IMR-90 (cell line): ENCODE measurements at regions not wholly inside any gene's neighbourhood (a gene's known extent, or its start where the extent isn't known, plus 50 kb on each side); places are given as distances from the start of the nearest gene placed in this dataset. TPM values are rescaled to one million over a fixed set of nuclear protein-coding genes. Genes with fewer than 3 reads are reported as not detected.

Experiments
- ATAC-seq: fragments of 200-7000 bp; cut with Tn5 transposase; 2 replicates; pipeline ENCODE4 v1.9.1; 2020; ENCODE audit warnings: low read depth, mild to moderate bottlenecking, moderate library complexity
- BruUV-seq: library from RNA; stranded (reverse); fragments of 400-500 nt; replicated peaks from 2 replicates; lab custom pipeline; 2021; lab: Mats Ljungman, UMichigan
- CTCF ChIA-PET: fragments of 300-600 bp; formaldehyde crosslinking; extraction: SDS; loops from one replicate; lab custom pipeline; 2021; ENCODE audit warnings: antibody characterized with exemption; lab: Yijun Ruan, JAX
- POLR2A ChIA-PET: fragments of 300-600 bp; sonication (Branson Sonifier 250); formaldehyde crosslinking; loops from one replicate; lab custom pipeline; 2022; ENCODE audit warnings: antibody characterized with exemption; ENCODE audit not compliant: unreplicated experiment; lab: Charles Lee
- DNase-seq: peaks from one replicate; pipeline ENCODE4 v3.0.0; 2013
- H2AFZ ChIP-seq: replicated peaks from 2 replicates; pipeline ENCODE3; 2013; ENCODE audit warnings: low read length, mild to moderate bottlenecking; ENCODE audit not compliant: poor library complexity
- H2AK5ac ChIP-seq: 2 replicates; pipeline ENCODE4 v1.6.1; 2013; ENCODE audit warnings: low read depth, low read length, inconsistent platforms
- H2AK9ac ChIP-seq: replicated peaks from 2 replicates; pipeline ENCODE3; 2013; ENCODE audit warnings: mild to moderate bottlenecking, low read depth, low read length, moderate library complexity; ENCODE audit not compliant: poor library complexity
- H2BK120ac ChIP-seq: 2 replicates; pipeline ENCODE4 v1.6.1; 2013; ENCODE audit warnings: low read depth, low read length, inconsistent platforms
- H2BK15ac ChIP-seq: 3 replicates; pipeline ENCODE4 v1.6.1; 2013; ENCODE audit warnings: low read depth, low read length, inconsistent platforms
- H2BK20ac ChIP-seq: 2 replicates; pipeline ENCODE4 v1.6.1; 2013; ENCODE audit warnings: low read depth, mild to moderate bottlenecking, inconsistent platforms, low read length, moderate library complexity
- H2BK5ac ChIP-seq: 2 replicates; pipeline ENCODE4 v1.6.1; 2013; ENCODE audit warnings: mild to moderate bottlenecking, low read depth, low read length, inconsistent platforms; ENCODE audit not compliant: poor library complexity, severe bottlenecking
- H3K14ac ChIP-seq: replicated peaks from 2 replicates; pipeline ENCODE4 v1.6.1; 2013; ENCODE audit warnings: low read depth, low read length, inconsistent platforms
- H3K18ac ChIP-seq: 2 replicates; pipeline ENCODE4 v1.6.1; 2013; ENCODE audit warnings: low read depth, low read length, control low read depth
- H3K23ac ChIP-seq: 2 replicates; pipeline ENCODE4 v1.6.1; 2013; ENCODE audit warnings: low read depth, low read length, inconsistent platforms
- H3K27ac ChIP-seq: 2 replicates; pipeline ENCODE4 v1.5.1; 2013; ENCODE audit warnings: mild to moderate bottlenecking, control low read depth, low read length; ENCODE audit not compliant: insufficient read depth
- H3K27me3 ChIP-seq: 2 replicates; pipeline ENCODE4 v1.6.1; 2013; ENCODE audit warnings: low read length; ENCODE audit not compliant: control insufficient read depth, insufficient read depth
- H3K36me3 ChIP-seq: 2 replicates; pipeline ENCODE4 v1.6.1; 2013; ENCODE audit warnings: low read length, mixed read lengths; ENCODE audit not compliant: control insufficient read depth, insufficient read depth
- H3K4ac ChIP-seq: 2 replicates; pipeline ENCODE4 v1.6.1; 2013; ENCODE audit warnings: low read depth, low read length, inconsistent platforms
- H3K4me1 ChIP-seq: 2 replicates; pipeline ENCODE4 v1.6.1; 2013; ENCODE audit warnings: low read length, mixed read lengths; ENCODE audit not compliant: control insufficient read depth, insufficient read depth
- H3K4me2 ChIP-seq: 2 replicates; pipeline ENCODE4 v1.6.1; 2013; ENCODE audit warnings: low read depth, mild to moderate bottlenecking, control low read depth, low read length, moderate library complexity
- H3K4me3 ChIP-seq: 2 replicates; pipeline ENCODE4 v1.5.1; 2013; ENCODE audit warnings: low read depth, mild to moderate bottlenecking, control low read depth, low read length, moderate library complexity; ENCODE audit not compliant: insufficient read depth
- H3K56ac ChIP-seq: 2 replicates; pipeline ENCODE4 v1.6.1; 2013; ENCODE audit warnings: low read length, inconsistent platforms; ENCODE audit not compliant: insufficient read depth; ENCODE audit errors: extremely low read depth
- H3K79me1 ChIP-seq, 2 experiments: 2 replicates each; pipeline ENCODE4 v1.6.1; 2013; ENCODE audit warnings: low read length in 2 of 2, inconsistent platforms in 1 of 2, low read depth in 1 of 2
- H3K9ac ChIP-seq: 2 replicates; pipeline ENCODE4 v1.6.1; 2013; ENCODE audit warnings: low read depth, low read length, control low read depth
- H3K9me1 ChIP-seq: 2 replicates; pipeline ENCODE4 v1.6.1; 2013; ENCODE audit warnings: low read length, inconsistent platforms; ENCODE audit not compliant: insufficient read depth
- H3K9me3 ChIP-seq: 2 replicates; pipeline ENCODE4 v1.6.1; 2013; ENCODE audit warnings: low read length; ENCODE audit not compliant: control insufficient read depth, insufficient read depth
- H4K20me1 ChIP-seq: 2 replicates; pipeline ENCODE4 v1.6.1; 2013; ENCODE audit warnings: low read length, inconsistent platforms; ENCODE audit not compliant: insufficient read depth
- H4K5ac ChIP-seq: 2 replicates; pipeline ENCODE4 v1.6.1; 2013; ENCODE audit warnings: mild to moderate bottlenecking, low read depth, low read length, control low read depth
- H4K8ac ChIP-seq, 2 experiments: 2 replicates each; pipeline ENCODE4 v1.6.1; 2013; ENCODE audit warnings: low read depth in 2 of 2, low read length in 2 of 2, control low read depth in 1 of 2, inconsistent platforms in 1 of 2
- H4K91ac ChIP-seq: 2 replicates; pipeline ENCODE4 v1.6.1; 2013; ENCODE audit warnings: low read depth, low read length, inconsistent platforms; ENCODE audit not compliant: insufficient read depth
- RCOR1 ChIP-seq: IDR thresholded peaks from 2 replicates; pipeline ENCODE4 v1.6.1; 2012; ENCODE audit warnings: mild to moderate bottlenecking, low read length, improper control_type of control experiment; ENCODE audit not compliant: insufficient replicate concordance
- WGBS, 2 experiments: methylation state at CpG; one replicate each; pipeline versions ENCODE4 v1.1.5 to v1.1.7; 2013; ENCODE audit warnings: missing lambda C conversion rate in 2 of 2; ENCODE audit not compliant: insufficient read length in 1 of 2; ENCODE audit errors: extremely low coverage in 2 of 2; 5-methylcytosine and 5-hydroxymethylcytosine counted together
- dilution Hi-C: fragments of 300-500 bp; cut with HindIII; formaldehyde crosslinking; loops from one replicate; pipeline ENCODE4 v1.14.3; 2018; ENCODE audit warnings: low sequenced_read_pairs; ENCODE audit not compliant: unreplicated experiment
- in situ Hi-C: fragments of 300-500 bp; cut with MboI; formaldehyde crosslinking; loops from 3 replicates; pipeline ENCODE4 v1.14.3; 2019; ENCODE audit warnings: low sequenced_read_pairs, inconsistent platforms, mixed read lengths
- intact Hi-C: fragments of 100-400 bp; cut with micrococcal nuclease; formaldehyde crosslinking; loops from 2 replicates; pipeline ENCODE4 v1.10.0; 2022
- microRNA-seq, 2 experiments: library from miRNA; stranded (forward) in 1 of 2; unstranded in 1 of 2; fragments of 10-50 nt in 1 of 2; fragments of <30 nt in 1 of 2; gene quantifications in 1 of 2; microRNA quantifications in 1 of 2; one replicate each; pipeline versions ENCODE3 to v1.1.0; 2013 to 2020; ENCODE audit not compliant: insufficient read depth in 1 of 2, insufficient read length in 1 of 2, unreplicated experiment in 1 of 2
- small RNA-seq, 5 experiments: library from RNA; depleted of rRNA; stranded (forward); fragments of <200 nt; gene quantifications; one replicate each; pipeline ENCODE3, GENCODE V24; 2012

DNA sequence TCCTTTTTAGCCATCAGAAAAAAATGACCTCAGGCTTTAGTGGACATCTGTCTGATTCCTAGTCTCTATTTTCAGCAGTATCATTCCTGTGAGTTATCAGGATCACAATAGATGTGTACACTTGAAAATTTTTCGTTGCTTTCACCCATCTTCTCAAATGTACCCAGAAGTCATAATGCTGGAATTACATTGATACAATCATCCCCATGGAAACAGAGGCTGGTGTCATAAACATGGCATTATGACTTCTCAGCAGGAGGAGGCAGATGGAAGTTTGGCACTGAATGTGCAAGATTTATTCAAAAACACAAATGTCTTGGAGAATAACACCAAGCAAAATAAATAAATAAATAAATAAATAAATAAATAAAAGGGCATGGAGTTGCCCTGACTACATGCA lies 292.5 kb downstream of the PHKB start:
- no peak overlapping the region for H2AK9ac ChIP-seq
- no peak overlapping the region for H2AFZ ChIP-seq
- dilution Hi-C loops = no loop called here
- H4K20me1 ChIP-seq = no peaks in the 10 kb centered on the region
- DNase-seq (no peak), ATAC-seq (no peak)
- no peak overlapping the region for H3K18ac ChIP-seq
- H2AK5ac ChIP-seq = no peak overlapping the region
- no peaks in the 10 kb centered on the region for H3K79me1 ChIP-seq
- no peak overlapping the region for H3K9ac ChIP-seq
- no peak overlapping the region for H2BK15ac ChIP-seq
- intact Hi-C loops = no loop called here
- no peaks in the 10 kb centered on the region for H3K36me3 ChIP-seq
- BruUV-seq = no TSS peak
- TF ChIP-seq RCOR1 = no peak
- H4K8ac ChIP-seq = no peak overlapping the region
- H3K4me2 ChIP-seq = no peak overlapping the region
- no peak overlapping the region for H3K14ac ChIP-seq
- no peak overlapping the region for H2BK120ac ChIP-seq
- H2BK20ac ChIP-seq = no peak overlapping the region
- ChIA-PET POLR2A (no interaction called here), CTCF (no interaction called here)
- no peak overlapping the region for H3K23ac ChIP-seq
- H3K27ac ChIP-seq = no peak overlapping the region
- H3K4me1 ChIP-seq = no peaks in the 10 kb centered on the region
- no peak overlapping the region for H2BK5ac ChIP-seq
- no peak overlapping the region for H4K5ac ChIP-seq
- H3K56ac ChIP-seq = no peak overlapping the region
- H4K91ac ChIP-seq = no peak overlapping the region
- H3K4me3 ChIP-seq = no peak overlapping the region
- in situ Hi-C loops = no loop called here
- no peaks in the 10 kb centered on the region for H3K9me1 ChIP-seq
- no peak overlapping the region for H3K4ac ChIP-seq
- H3K27me3 ChIP-seq = no peaks in the 10 kb centered on the region
- no peaks in the 10 kb centered on the region for H3K9me3 ChIP-seq
- no CpG with 5 or more reads among the region's 1 CpG for WGBS, 2 experiments

Small RNA genes in the stretch of these regions (microRNA-seq; reads per million reads assigned to microRNA genes)
- gene AC141846.1 (ENCODE audit: insufficient read depth, insufficient read length) = not detected

Small RNA genes in the stretch of these regions (small RNA-seq; reads per million reads assigned to genes)
- 0 reads per million in 5 experiments for gene AC141846.1
